ENCODE measurements at regions not wholly inside any gene's neighbourhood (a gene's known extent, or its start where the extent isn't known, plus 50 kb on each side); places are given as distances from the start of the nearest gene placed in this dataset.

- no peak overlapping the region for H3K4me2 ChIP-seq
- H2AFZ ChIP-seq = no peak overlapping the region
- H3K36me3 ChIP-seq (ENCODE audit: low read depth) = 0 out of 2 replicates have a peak, but pooled peaks cover 5% of the 10 kb centered on the region
- H3K27ac ChIP-seq = peak overlapping the region; percentile 36; the same call in 1 of the 2 replicates
- intact Hi-C loops (cut with micrococcal nuclease; ENCODE audit: unreplicated experiment) = loop anchor here (5.0 to 10.0 kb wide), 2 partner anchors 174 to 319 kb away; no protein-coding TSS in a partner anchor
- no peak for TF ChIP-seq EZH2 (IDR thresholded peaks at IDR 0.05; ENCODE audit: low read depth)
- TF ChIP-seq CTCF (conservative IDR thresholded peaks at IDR 0.05) = no peak
- H3K9me2 ChIP-seq (ENCODE audit: insufficient read depth) = no peaks in the 10 kb centered on the region
- no TSS peak for BruUV-seq (replicated peaks)
- ChIA-PET CTCF (no interaction called here), POLR2A (ENCODE audit: unreplicated experiment) (no interaction called here)
- 0 out of 2 replicates have a peak, but pooled peaks cover 8% of the 10 kb centered on the region for H3K79me2 ChIP-seq (ENCODE audit: low read depth)
- H3F3A ChIP-seq (ENCODE audit: insufficient read depth, low read depth) = peaks cover 35% of the 10 kb centered on the region
- no peak overlapping the region for H3K4me3 ChIP-seq
- H3K4me1 ChIP-seq (replicated peaks; ENCODE audit: insufficient read depth) = peaks cover 50% of the 10 kb centered on the region
- H4K20me1 ChIP-seq (ENCODE audit: insufficient read depth) = no peaks in the 10 kb centered on the region
- peak; percentile 18 to 70 for DNase-seq
- no peaks in the 10 kb centered on the region for H3K27me3 ChIP-seq (ENCODE audit: insufficient read depth, low read depth)
- peaks cover 11% of the 10 kb centered on the region for H3K9me3 ChIP-seq (ENCODE audit: insufficient read depth, low read depth)
Observed at GRCh38 chr2:19536136-19536535, 177.7 kb upstream of the OSR1 start.

GRCh38 chr2:19532547-19533196, 174.2 kb upstream of the OSR1 start:
- no peak for DNase-seq
- no TSS peak for BruUV-seq (replicated peaks)
- Histone ChIP-seq H3K27ac (no peak overlapping the region), H3F3A (ENCODE audit: insufficient read depth, low read depth) (peaks cover 3% of the 10 kb centered on the region; the same call in 1 of the 2 replicates), H3K4me1 (replicated peaks; ENCODE audit: insufficient read depth) (peaks cover 18% of the 10 kb centered on the region), H3K9me2 (ENCODE audit: insufficient read depth) (no peaks in the 10 kb centered on the region), H3K9me3 (ENCODE audit: insufficient read depth, low read depth) (peaks cover 11% of the 10 kb centered on the region), H3K4me3 (no peak overlapping the region), H3K79me2 (ENCODE audit: low read depth) (no peaks in the 10 kb centered on the region), H3K4me2 (no peak overlapping the region), H2AFZ (no peak overlapping the region), H3K36me3 (ENCODE audit: low read depth) (0 out of 2 replicates have a peak, but pooled peaks cover 5% of the 10 kb centered on the region), H3K27me3 (ENCODE audit: insufficient read depth, low read depth) (no peaks in the 10 kb centered on the region), H4K20me1 (ENCODE audit: insufficient read depth) (no peaks in the 10 kb centered on the region)
- ChIA-PET POLR2A (ENCODE audit: unreplicated experiment) (no interaction called here), CTCF (no interaction called here)
- intact Hi-C loops (cut with micrococcal nuclease; ENCODE audit: unreplicated experiment) = loop anchor here (10.0 kb wide), 1 partner anchor 322 kb away; no protein-coding TSS in a partner anchor
- TF ChIP-seq EZH2 (IDR thresholded peaks at IDR 0.05; ENCODE audit: low read depth) = no peak
- TF ChIP-seq CTCF (conservative IDR thresholded peaks at IDR 0.05) = no peak

GRCh38 chr2:19529677-19530076, 171.3 kb upstream of the OSR1 start:
- DNase-seq = no peak
- intact Hi-C loops (cut with micrococcal nuclease; ENCODE audit: unreplicated experiment) = loop anchor here (10.0 kb wide), 1 partner anchor 325 kb away; no protein-coding TSS in a partner anchor
- Histone ChIP-seq H3K9me2 (ENCODE audit: insufficient read depth) (no peaks in the 10 kb centered on the region), H3K4me3 (no peak overlapping the region), H3K4me1 (replicated peaks; ENCODE audit: insufficient read depth) (no peaks in the 10 kb centered on the region), H3F3A (ENCODE audit: insufficient read depth, low read depth) (no peaks in the 10 kb centered on the region), H4K20me1 (ENCODE audit: insufficient read depth) (no peaks in the 10 kb centered on the region), H3K4me2 (no peak overlapping the region), H3K79me2 (ENCODE audit: low read depth) (no peaks in the 10 kb centered on the region), H3K9me3 (ENCODE audit: insufficient read depth, low read depth) (peaks cover 4% of the 10 kb centered on the region), H3K27me3 (ENCODE audit: insufficient read depth, low read depth) (no peaks in the 10 kb centered on the region), H3K27ac (no peak overlapping the region), H3K36me3 (ENCODE audit: low read depth) (0 out of 2 replicates have a peak, but pooled peaks cover 3% of the 10 kb centered on the region), H2AFZ (no peak overlapping the region)
- no TSS peak for BruUV-seq (replicated peaks)
- no peak for TF ChIP-seq CTCF (conservative IDR thresholded peaks at IDR 0.05)
- no peak for TF ChIP-seq EZH2 (IDR thresholded peaks at IDR 0.05; ENCODE audit: low read depth)
- ChIA-PET CTCF (no interaction called here), POLR2A (ENCODE audit: unreplicated experiment) (no interaction called here)
